Mesothelial cell of epicardium (in vitro differentiated cells): ENCODE measurements at regions not wholly inside any gene's neighbourhood (a gene's known extent, or its start where the extent isn't known, plus 50 kb on each side); places are given as distances from the start of the nearest gene placed in this dataset.

Source experiments
- DNase-seq, 2 experiments: peaks; one replicate each; pipeline ENCODE4 v3.0.0; 2021; ENCODE audit warnings: low spot score in 2 of 2; ENCODE audit not compliant: unreplicated experiment in 2 of 2
- H3K27ac Mint-ChIP-seq: 2 replicates; pipeline ENCODE4 v1.8.0; 2021; ENCODE audit warnings: mixed read lengths
- H3K27me3 Mint-ChIP-seq: 2 replicates; pipeline ENCODE4 v1.8.0; 2021; ENCODE audit warnings: low read depth, mixed read lengths
- H3K36me3 Mint-ChIP-seq: 2 replicates; pipeline ENCODE4 v1.8.0; 2021; ENCODE audit warnings: mixed read lengths
- H3K4me1 Mint-ChIP-seq: 2 replicates; pipeline ENCODE4 v1.8.0; 2021; ENCODE audit warnings: mixed read lengths
- H3K4me3 Mint-ChIP-seq: 2 replicates; pipeline ENCODE4 v1.8.0; 2021; ENCODE audit warnings: mild to moderate bottlenecking, moderate library complexity, mixed read lengths
- H3K9me3 Mint-ChIP-seq: 2 replicates; pipeline ENCODE4 v1.8.0; 2021; ENCODE audit warnings: mixed read lengths
- CTCF ChIP-seq: fragments of 200-600 bp; sonication (generic); IDR thresholded peaks from one replicate; pipeline ENCODE4 v1.5.0; 2021; ENCODE audit warnings: antibody characterized with exemption; ENCODE audit not compliant: unreplicated experiment

- Mint-ChIP-seq H3K36me3 (no peaks in the 10 kb centered on the region), H3K4me1 (peaks cover 2% of the 10 kb centered on the region), H3K27me3 (no peaks in the 10 kb centered on the region), H3K4me3 (no peak overlapping the region), H3K27ac (no peak overlapping the region), H3K9me3 (no peaks in the 10 kb centered on the region)
- no peak for TF ChIP-seq CTCF
- DNase-seq: no peak
These were observed 121.3 kb upstream of the GDF10 start for GRCh38 chr10:47178537-47179290.

- TF ChIP-seq CTCF: no peak
- Mint-ChIP-seq H3K27me3 (no peaks in the 10 kb centered on the region), H3K27ac (no peak overlapping the region), H3K4me3 (no peak overlapping the region), H3K9me3 (no peaks in the 10 kb centered on the region), H3K36me3 (no peaks in the 10 kb centered on the region), H3K4me1 (peaks cover 2% of the 10 kb centered on the region)
- no peak for DNase-seq
These were observed 120.7 kb upstream of the GDF10 start for GRCh38 chr10:47179291-47179647.

- Mint-ChIP-seq H3K4me1 (no peaks in the 10 kb centered on the region), H3K9me3 (no peaks in the 10 kb centered on the region), H3K4me3 (no peak overlapping the region), H3K27ac (no peak overlapping the region), H3K27me3 (no peaks in the 10 kb centered on the region), H3K36me3 (no peaks in the 10 kb centered on the region)
- DNase-seq: no peak
- no peak for TF ChIP-seq CTCF
These were observed 118.7 kb upstream of the GDF10 start for GRCh38 chr10:47181052-47181849.

- Mint-ChIP-seq H3K4me3 (no peak overlapping the region), H3K4me1 (no peaks in the 10 kb centered on the region), H3K27me3 (peaks cover 7% of the 10 kb centered on the region), H3K9me3 (no peaks in the 10 kb centered on the region), H3K36me3 (no peaks in the 10 kb centered on the region), H3K27ac (no peak overlapping the region)
- no peak for DNase-seq
- TF ChIP-seq CTCF: no peak
These were observed 116.9 kb upstream of the GDF10 start for GRCh38 chr10:47182934-47183703.

GRCh38 chr10:47183704-47184041 lies 116.3 kb upstream of the GDF10 start:
- no peak overlapping the region for H3K27ac Mint-ChIP-seq

More at GRCh38 chr10:47183704-47184041, 116.3 kb upstream of the GDF10 start:
- Mint-ChIP-seq H3K27me3 (peaks cover 9% of the 10 kb centered on the region), H3K36me3 (no peaks in the 10 kb centered on the region), H3K4me3 (no peak overlapping the region), H3K4me1 (no peaks in the 10 kb centered on the region), H3K9me3 (no peaks in the 10 kb centered on the region)
- DNase-seq: no peak
- no peak for TF ChIP-seq CTCF
